Glutamatergic neuron (in vitro differentiated cells): ENCODE measurements at regions not wholly inside any gene's neighbourhood (a gene's known extent, or its start where the extent isn't known, plus 50 kb on each side); places are given as distances from the start of the nearest gene placed in this dataset.

Source experiments
- DNase-seq: peaks from one replicate; pipeline ENCODE4 v3.0.0; 2022
- H3K27ac Mint-ChIP-seq: one replicate; pipeline ENCODE4 v1.8.0; 2020; ENCODE audit warnings: mild to moderate bottlenecking, mixed read lengths, inconsistent platforms; ENCODE audit not compliant: unreplicated experiment
- H3K27me3 Mint-ChIP-seq: one replicate; pipeline ENCODE4 v1.8.0; 2020; ENCODE audit warnings: mild to moderate bottlenecking, moderate library complexity, mixed read lengths, inconsistent platforms; ENCODE audit not compliant: unreplicated experiment
- H3K36me3 Mint-ChIP-seq: one replicate; pipeline ENCODE4 v1.8.0; 2020; ENCODE audit warnings: mild to moderate bottlenecking, mixed read lengths, inconsistent platforms; ENCODE audit not compliant: unreplicated experiment
- H3K4me1 Mint-ChIP-seq: one replicate; pipeline ENCODE4 v1.8.0; 2020; ENCODE audit warnings: mild to moderate bottlenecking, low read depth, mixed read lengths, inconsistent platforms; ENCODE audit not compliant: unreplicated experiment
- H3K4me3 Mint-ChIP-seq: one replicate; pipeline ENCODE4 v1.8.0; 2020; ENCODE audit warnings: mild to moderate bottlenecking, mixed read lengths, inconsistent platforms; ENCODE audit not compliant: unreplicated experiment
- H3K9me3 Mint-ChIP-seq: one replicate; pipeline ENCODE4 v1.8.0; 2020; ENCODE audit warnings: mild to moderate bottlenecking, moderate library complexity, mixed read lengths, inconsistent platforms; ENCODE audit not compliant: unreplicated experiment
- CTCF ChIP-seq: fragments of 200-600 bp; sonication (generic); IDR thresholded peaks from one replicate; pipeline ENCODE4 v1.5.0; 2021; ENCODE audit not compliant: partially characterized antibody, unreplicated experiment

- no peak overlapping the region for H3K4me3 Mint-ChIP-seq
- H3K27ac Mint-ChIP-seq = no peak overlapping the region
- no peaks in the 10 kb centered on the region for H3K4me1 Mint-ChIP-seq
These were observed 252.0 kb upstream of the ISL1 start for GRCh38 chr5:51131266-51131665.

DNA sequence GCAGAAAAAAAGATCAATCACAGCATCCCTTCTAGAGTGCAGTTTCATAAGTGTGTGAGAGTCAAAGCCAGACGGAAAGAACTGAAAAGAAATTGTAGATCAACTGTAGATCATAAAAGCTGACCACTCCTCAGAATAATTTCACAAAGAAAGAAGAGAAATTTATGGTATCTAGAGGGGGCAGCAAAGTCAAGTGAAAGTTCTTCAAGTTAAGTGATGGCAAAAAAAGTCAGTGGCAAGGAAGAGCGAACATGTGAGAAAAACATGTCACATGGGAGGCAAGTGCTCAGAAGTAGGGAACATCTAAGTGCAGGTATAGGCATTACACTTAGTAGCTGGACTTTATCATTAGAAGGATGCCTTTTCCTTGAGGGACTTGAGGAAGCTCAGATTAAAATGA lies 245.1 kb upstream of the ISL1 start:
- no peaks in the 10 kb centered on the region for H3K27me3 Mint-ChIP-seq
- H3K27ac Mint-ChIP-seq = no peak overlapping the region
- H3K4me3 Mint-ChIP-seq = no peak overlapping the region
- no peak for DNase-seq
- H3K4me1 Mint-ChIP-seq = peaks cover 5% of the 10 kb centered on the region
- no peaks in the 10 kb centered on the region for H3K36me3 Mint-ChIP-seq
- H3K9me3 Mint-ChIP-seq = no peaks in the 10 kb centered on the region
- TF ChIP-seq CTCF = no peak

More at GRCh38 chr5:51131266-51131665, 252.0 kb upstream of the ISL1 start:
- H3K9me3 Mint-ChIP-seq = no peaks in the 10 kb centered on the region
- DNase-seq = no peak
- H3K36me3 Mint-ChIP-seq = peaks cover 6% of the 10 kb centered on the region
- TF ChIP-seq CTCF = no peak
- H3K27me3 Mint-ChIP-seq = peaks cover 1% of the 10 kb centered on the region

DNA sequence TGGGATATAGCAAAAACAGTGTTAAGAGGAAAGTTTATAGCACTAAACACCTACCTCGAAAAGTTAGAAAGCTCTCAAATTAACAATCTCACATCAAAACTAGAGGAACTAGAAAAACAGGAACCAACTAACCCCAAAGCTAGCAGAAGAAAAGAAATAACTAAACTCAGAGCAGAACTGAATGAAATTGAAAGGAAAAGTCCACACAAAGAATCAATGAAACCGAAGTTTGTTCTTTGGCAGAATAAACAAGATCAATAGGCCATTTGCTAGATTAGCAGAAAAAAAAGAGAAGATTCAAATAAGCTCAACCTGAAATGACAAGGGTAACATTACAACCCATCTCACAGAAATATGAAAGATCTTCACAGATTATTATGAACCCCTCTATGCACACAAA lies 234.8 kb upstream of the ISL1 start:
- TF ChIP-seq CTCF = no peak

DNA sequence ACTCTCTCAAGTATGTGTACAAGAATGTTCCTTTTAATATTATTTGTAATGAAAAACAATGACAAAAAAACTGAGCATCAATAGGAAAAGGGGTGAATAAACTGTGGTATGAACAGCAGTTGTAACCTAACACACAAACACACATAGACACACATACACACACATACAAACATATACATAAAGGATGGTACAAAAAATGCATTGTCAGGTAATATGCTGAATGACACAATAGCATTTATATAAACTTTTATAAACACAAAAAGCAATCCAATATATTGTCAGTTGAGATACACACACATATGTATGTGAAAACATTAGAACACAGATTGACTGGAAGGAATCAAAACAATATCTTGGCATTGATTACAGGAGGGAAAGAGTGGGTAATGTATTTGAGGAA lies 227.0 kb upstream of the ISL1 start:
- H3K27ac Mint-ChIP-seq = no peak overlapping the region
- TF ChIP-seq CTCF = no peak
- no peaks in the 10 kb centered on the region for H3K27me3 Mint-ChIP-seq

More for the DNA sequence above, 234.8 kb upstream of the ISL1 start:
- H3K4me1 Mint-ChIP-seq = no peaks in the 10 kb centered on the region
- peaks cover 31% of the 10 kb centered on the region for H3K36me3 Mint-ChIP-seq
- no peak overlapping the region for H3K27ac Mint-ChIP-seq
- H3K9me3 Mint-ChIP-seq = peaks cover 7% of the 10 kb centered on the region
- no peaks in the 10 kb centered on the region for H3K27me3 Mint-ChIP-seq
- H3K4me3 Mint-ChIP-seq = no peak overlapping the region
- no peak for DNase-seq

DNA sequence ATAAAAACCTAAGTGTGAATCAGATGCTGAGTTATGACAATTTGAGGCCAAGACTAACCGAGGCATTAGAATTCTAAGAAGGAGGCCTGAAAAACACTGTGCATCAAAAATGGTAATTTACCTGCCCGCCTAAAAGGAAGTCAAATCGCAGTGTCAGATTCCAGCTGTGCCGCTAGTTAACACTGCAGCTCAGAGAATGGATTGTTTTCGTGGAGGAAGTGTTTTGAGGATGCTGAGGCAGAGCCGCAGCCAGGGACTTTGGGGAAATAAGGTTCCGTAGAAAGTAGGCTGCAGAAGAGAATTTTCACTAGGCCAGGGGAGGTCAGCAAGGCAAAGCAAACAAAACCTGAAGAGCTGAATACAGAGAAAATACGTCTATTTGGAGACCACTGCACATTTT lies 226.4 kb upstream of the ISL1 start:
- DNase-seq = no peak
- H3K9me3 Mint-ChIP-seq = no peaks in the 10 kb centered on the region
- no peak for TF ChIP-seq CTCF
- no peak overlapping the region for H3K4me3 Mint-ChIP-seq
- peaks cover 15% of the 10 kb centered on the region for H3K36me3 Mint-ChIP-seq
- H3K4me1 Mint-ChIP-seq = no peaks in the 10 kb centered on the region
- no peak overlapping the region for H3K27ac Mint-ChIP-seq
- H3K27me3 Mint-ChIP-seq = no peaks in the 10 kb centered on the region

More for the DNA sequence above, 227.0 kb upstream of the ISL1 start:
- no peaks in the 10 kb centered on the region for H3K4me1 Mint-ChIP-seq
- H3K9me3 Mint-ChIP-seq = no peaks in the 10 kb centered on the region
- peaks cover 12% of the 10 kb centered on the region for H3K36me3 Mint-ChIP-seq
- DNase-seq = no peak
- no peak overlapping the region for H3K4me3 Mint-ChIP-seq
